GM21367 (cell line): ENCODE measurements at regions not wholly inside any gene's neighbourhood (a gene's known extent, or its start where the extent isn't known, plus 50 kb on each side); places are given as distances from the start of the nearest gene placed in this dataset.

Experiments
- ATAC-seq: cut with Tn5 transposase; IDR thresholded peaks from one replicate; pipeline ENCODE4 v1.9.1; 2021; ENCODE audit not compliant: unreplicated experiment

- no peak for ATAC-seq
Measured at GRCh38 chr1:214199585-214199984, 81.4 kb upstream of the SMYD2 start.

GRCh38 chr1:214202992-214203391 is 78.0 kb upstream of the SMYD2 start:
- ATAC-seq, result no peak

- ATAC-seq, result no peak
Measured at GRCh38 chr1:214205053-214205452, 75.9 kb upstream of the SMYD2 start.

GRCh38 chr1:214208460-214208859 is 72.5 kb upstream of the SMYD2 start:
- no peak for ATAC-seq

GRCh38 chr1:214209260-214209808 is 71.6 kb upstream of the SMYD2 start:
- no peak for ATAC-seq

GRCh38 chr1:214213136-214213535 is 67.8 kb upstream of the SMYD2 start:
- no peak for ATAC-seq

GRCh38 chr1:214214851-214215250 is 66.1 kb upstream of the SMYD2 start:
- ATAC-seq, result no peak

- ATAC-seq, result no peak
Measured at GRCh38 chr1:214215583-214215982, 65.4 kb upstream of the SMYD2 start.

GRCh38 chr1:214216021-214216420 is 64.9 kb upstream of the SMYD2 start:
- ATAC-seq, result no peak

GRCh38 chr1:214216779-214217178 is 64.2 kb upstream of the SMYD2 start:
- ATAC-seq, result no peak

GRCh38 chr1:214219902-214220301 is 61.1 kb upstream of the SMYD2 start:
- no peak for ATAC-seq

- no peak for ATAC-seq
Measured at GRCh38 chr1:214220891-214221290, 60.1 kb upstream of the SMYD2 start.

- no peak for ATAC-seq
Measured at GRCh38 chr1:214224611-214225354, 56.2 kb upstream of the SMYD2 start.

- no peak for ATAC-seq
Measured at GRCh38 chr1:214228976-214229375, 52.0 kb upstream of the SMYD2 start.

GRCh38 chr1:214229736-214230135 is 51.2 kb upstream of the SMYD2 start:
- no peak for ATAC-seq
